HCT116 (cell line): ENCODE measurements at regions not wholly inside any gene's neighbourhood (a gene's known extent, or its start where the extent isn't known, plus 50 kb on each side); places are given as distances from the start of the nearest gene placed in this dataset.

Source experiments
- ATAC-seq: fragments of 200-7000 bp; cut with Tn5 transposase; 2 replicates; pipeline ENCODE4 v1.9.1; 2020; ENCODE audit warnings: mild to moderate bottlenecking, moderate library complexity
- BruUV-seq: library from RNA; stranded (reverse); fragments of 400-500 nt; replicated peaks from 2 replicates; lab custom pipeline; 2021; lab: Mats Ljungman, UMichigan
- CTCF ChIA-PET: fragments of 300-600 bp; sonication (Branson Sonifier 250); formaldehyde crosslinking; loops from one replicate; lab custom pipeline; 2021; ENCODE audit warnings: antibody characterized with exemption; lab: Charles Lee
- POLR2A ChIA-PET: fragments of 300-600, 350-600 bp; sonication (Branson Sonifier 250); formaldehyde crosslinking; loops from one replicate; lab custom pipeline; 2021; ENCODE audit warnings: antibody characterized with exemption; lab: Charles Lee
- RAD21 ChIA-PET, 2 experiments: fragments of 300-600 bp; sonication (Branson Sonifier 250); formaldehyde crosslinking; loops; one replicate each; lab custom pipeline; 2023; ENCODE audit warnings: low total read pairs in 2 of 2; ENCODE audit not compliant: uncharacterized antibody in 2 of 2, unreplicated experiment in 2 of 2, low non-redundant PET in 1 of 2; lab: Charles Lee
- DNase-seq: peaks from one replicate; pipeline ENCODE4 v3.0.0-alpha.2; 2010; ENCODE audit warnings: low read depth, low spot score
- H2AFZ ChIP-seq: fragments of 200-600 bp; shearing (Covaris generic), sonication (generic); 2 replicates; pipeline ENCODE4 v1.6.1; 2017; ENCODE audit warnings: low read depth, mixed run types, mixed read lengths, antibody characterized with exemption, low read length; ENCODE audit not compliant: poor library complexity, severe bottlenecking
- H3K27ac ChIP-seq: 2 replicates; pipeline ENCODE4 v1.5.1; 2012; ENCODE audit warnings: low read depth, low read length
- H3K27me3 ChIP-seq: fragments of 200-600 bp; sonication (generic); 2 replicates; pipeline ENCODE4 v1.6.1; 2016; ENCODE audit warnings: mixed run types, low read length, mixed read lengths; ENCODE audit not compliant: insufficient read depth
- H3K36me3 ChIP-seq, 2 experiments: fragments of 200-500 bp in 1 of 2; fragments of 200-600 bp in 1 of 2; sonication (Bioruptor generic) in 1 of 2; sonication (generic) in 1 of 2; 2 replicates each; pipeline versions ENCODE4 v1.5.1 to v1.6.1; 2014 to 2016; ENCODE audit warnings: low read length in 2 of 2, inconsistent platforms in 1 of 2, mixed read lengths in 1 of 2, mixed run types in 1 of 2; ENCODE audit not compliant: insufficient read depth in 2 of 2, control insufficient read depth in 1 of 2
- H3K4me1 ChIP-seq, 2 experiments: fragments of 200-600 bp in 1 of 2; sonication (generic) in 1 of 2; 2 replicates each; pipeline versions ENCODE4 v1.5.1 to v1.6.1; 2012 to 2017; ENCODE audit warnings: low read length in 2 of 2, inconsistent platforms in 1 of 2, mild to moderate bottlenecking in 1 of 2, mixed read lengths in 1 of 2, mixed run types in 1 of 2, moderate library complexity in 1 of 2; ENCODE audit not compliant: insufficient read depth in 2 of 2, control insufficient read depth in 1 of 2
- H3K4me2 ChIP-seq: fragments of 200-600 bp; sonication (generic); 2 replicates; pipeline ENCODE4 v1.6.1; 2017; ENCODE audit warnings: mixed run types, low read length, mixed read lengths
- H3K4me3 ChIP-seq, 2 experiments: fragments of 200-600 bp in 1 of 2; sonication (generic) in 1 of 2; replicated peaks in 1 of 2; 2 replicates each; pipeline ENCODE4 v1.5.1; 2011 to 2016; ENCODE audit warnings: low read length in 2 of 2, control low read depth in 1 of 2, low read depth in 1 of 2, mild to moderate bottlenecking in 1 of 2, mixed read lengths in 1 of 2, mixed run types in 1 of 2
- H3K79me2 ChIP-seq: fragments of 200-600 bp; sonication (generic); 2 replicates; pipeline ENCODE4 v1.6.1; 2017; ENCODE audit warnings: mild to moderate bottlenecking, mixed run types, low read length, moderate library complexity, mixed read lengths; ENCODE audit not compliant: insufficient read depth
- H3K9ac ChIP-seq: fragments of 200-600 bp; sonication (generic); 2 replicates; pipeline ENCODE4 v1.6.1; 2016; ENCODE audit warnings: low read length, mixed read lengths
- H3K9me2 ChIP-seq: fragments of 200-600 bp; sonication (generic), shearing (Covaris generic); 2 replicates; pipeline ENCODE4 v1.6.1; 2017; ENCODE audit warnings: mixed run types, mild to moderate bottlenecking, moderate library complexity; ENCODE audit not compliant: insufficient read depth
- H3K9me3 ChIP-seq, 2 experiments: fragments of 200-500 bp in 1 of 2; fragments of 200-600 bp in 1 of 2; sonication (Bioruptor generic) in 1 of 2; sonication (generic) in 1 of 2; 2 replicates each; pipeline ENCODE4 v1.6.1; 2014 to 2017; ENCODE audit warnings: low read length in 2 of 2, mixed read lengths in 2 of 2, inconsistent platforms in 1 of 2, low read depth in 1 of 2, mild to moderate bottlenecking in 1 of 2, mixed run types in 1 of 2, moderate library complexity in 1 of 2; ENCODE audit not compliant: control insufficient read depth in 1 of 2, insufficient read depth in 1 of 2
- H4K20me1 ChIP-seq: fragments of 200-600 bp; sonication (generic), shearing (Covaris generic); 2 replicates; pipeline ENCODE4 v1.6.1; 2017; ENCODE audit warnings: mixed run types, mild to moderate bottlenecking, moderate library complexity; ENCODE audit not compliant: insufficient read depth
- CEBPB ChIP-seq: IDR thresholded peaks from 2 replicates; pipeline ENCODE4 v1.6.1; 2012; ENCODE audit warnings: low read depth
- EGR1 ChIP-seq: IDR thresholded peaks from 2 replicates; pipeline ENCODE4 v1.6.1; 2012; ENCODE audit warnings: low read depth
- EZH2 ChIP-seq: fragments of 200-600 bp; sonication (generic); IDR thresholded peaks from 2 replicates; pipeline ENCODE4 v1.6.1; 2017; ENCODE audit warnings: antibody characterized with exemption, mixed run types
- FOSL1 ChIP-seq: IDR thresholded peaks from 2 replicates; pipeline ENCODE4 v1.6.1; 2012; ENCODE audit warnings: low read depth
- JUND ChIP-seq: IDR thresholded peaks from 2 replicates; pipeline ENCODE4 v1.6.1; 2012
- POLR2A ChIP-seq: IDR thresholded peaks from 2 replicates; pipeline ENCODE4 v1.7.0; 2011; ENCODE audit warnings: borderline replicate concordance; ENCODE audit not compliant: insufficient read depth, insufficient read length; ENCODE audit errors: extremely low read depth
- POLR2AphosphoS5 ChIP-seq: IDR thresholded peaks from 2 replicates; pipeline ENCODE4 v1.6.1; 2011; ENCODE audit warnings: mild to moderate bottlenecking, low read depth, low read length, moderate library complexity
- RAD21 ChIP-seq: IDR thresholded peaks from 2 replicates; pipeline ENCODE4 v1.6.1; 2012; ENCODE audit warnings: low read depth, mild to moderate bottlenecking
- SP1 ChIP-seq: IDR thresholded peaks from 2 replicates; pipeline ENCODE4 v1.6.1; 2012; ENCODE audit warnings: low read depth
- ZFX ChIP-seq: fragments of 450-650 bp; IDR thresholded peaks from 2 replicates; pipeline ENCODE4 v1.6.1; 2017
- intact Hi-C: fragments of 100-400 bp; cut with micrococcal nuclease; formaldehyde crosslinking; loops from 2 replicates; pipeline ENCODE4 v1.10.0; 2022
- TF ChIP-seq, protein P1 (sequence below): IDR thresholded peaks from 2 replicates; pipeline ENCODE4 v1.6.1; 2012
- TF ChIP-seq, protein P2 (sequence below), 3 experiments: fragments of 200-600 bp in 1 of 3; sonication (generic) in 1 of 3; IDR thresholded peaks in 2 of 3; conservative IDR thresholded peaks in 1 of 3; 2 replicates each; pipeline ENCODE4 v1.5.1; 2012 to 2017; ENCODE audit warnings: low read depth in 2 of 3, low read length in 2 of 3, antibody characterized with exemption in 1 of 3, borderline replicate concordance in 1 of 3, control low read depth in 1 of 3, mild to moderate bottlenecking in 1 of 3, mixed read lengths in 1 of 3, mixed run types in 1 of 3, moderate library complexity in 1 of 3; ENCODE audit not compliant: insufficient read depth in 1 of 3

GRCh38 chr16:85459529-85460251, 153.4 kb upstream of the GSE1 start:
- Histone ChIP-seq H3K9me3 (no peaks in the 10 kb centered on the region), H4K20me1 (no peaks in the 10 kb centered on the region)
- CTCF ChIA-PET, result no interaction called here

DNA sequence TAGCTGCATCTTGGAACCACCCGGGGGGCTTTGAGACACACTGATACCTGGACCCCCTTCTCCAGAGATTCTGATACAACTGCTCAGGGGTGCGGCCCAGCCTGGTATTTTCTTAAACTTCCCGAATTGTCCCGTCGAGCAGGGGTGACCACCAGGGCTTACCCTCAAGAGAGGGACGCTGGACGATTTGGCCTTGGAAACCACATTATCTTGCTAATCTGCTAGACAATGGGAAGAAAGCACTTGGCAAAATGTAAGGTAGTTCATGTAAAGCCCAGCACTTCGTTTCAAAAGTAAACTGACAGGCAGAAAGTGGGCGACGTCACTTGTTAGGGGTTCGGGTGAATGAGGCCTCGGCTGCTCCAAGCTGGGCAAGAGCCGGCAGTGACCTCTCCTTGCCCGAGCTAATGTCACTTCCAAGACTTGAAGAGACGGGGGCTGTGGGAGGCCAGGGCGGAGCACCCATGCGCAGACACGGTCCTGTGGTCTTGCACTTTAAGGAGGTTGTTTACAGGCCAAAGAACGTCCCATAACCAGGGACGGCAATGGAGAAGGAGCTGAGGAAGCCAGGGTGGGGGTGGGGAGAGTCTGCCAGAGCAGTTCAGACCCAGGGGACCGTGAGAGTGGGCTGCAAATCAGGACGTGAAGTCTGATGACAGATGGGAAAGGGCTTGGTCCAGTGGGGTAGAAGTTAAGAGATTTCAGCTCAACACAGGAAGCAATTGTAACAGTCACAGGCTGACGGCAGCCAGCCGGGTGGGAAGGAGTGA, 152.7 kb upstream of the GSE1 start:
- ChIA-PET RAD21 (no interaction called here), POLR2A (no interaction called here), CTCF (no interaction called here)
- Histone ChIP-seq H3K79me2 (no peaks in the 10 kb centered on the region), H3K9me2 (no peaks in the 10 kb centered on the region), H3K9ac (no peak overlapping the region), H3K27me3 (peaks cover 8% of the 10 kb centered on the region; the same call in 1 of the 2 replicates), H3K36me3 (no peaks in the 10 kb centered on the region), H3K4me1 (peaks cover 2 to 17% of the 10 kb centered on the region in 2 experiments; a peak in 3 of 4 replicates), H3K4me3 (no peak overlapping the region), H2AFZ (no peak overlapping the region), H3K27ac (no peak overlapping the region), H3K4me2 (no peak overlapping the region), H4K20me1 (no peaks in the 10 kb centered on the region), H3K9me3 (no peaks in the 10 kb centered on the region)
- ATAC-seq (no peak), DNase-seq (no peak)
- BruUV-seq, result no TSS peak
- intact Hi-C loops, result no loop called here
- TF ChIP-seq, protein P1, sequence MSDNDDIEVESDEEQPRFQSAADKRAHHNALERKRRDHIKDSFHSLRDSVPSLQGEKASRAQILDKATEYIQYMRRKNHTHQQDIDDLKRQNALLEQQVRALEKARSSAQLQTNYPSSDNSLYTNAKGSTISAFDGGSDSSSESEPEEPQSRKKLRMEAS, result no peak
- TF ChIP-seq JUND (no peak), RAD21 (no peak), EGR1 (no peak), ZFX (no peak), FOSL1 (no peak), POLR2AphosphoS5 (no peak)
- TF ChIP-seq, protein P2, sequence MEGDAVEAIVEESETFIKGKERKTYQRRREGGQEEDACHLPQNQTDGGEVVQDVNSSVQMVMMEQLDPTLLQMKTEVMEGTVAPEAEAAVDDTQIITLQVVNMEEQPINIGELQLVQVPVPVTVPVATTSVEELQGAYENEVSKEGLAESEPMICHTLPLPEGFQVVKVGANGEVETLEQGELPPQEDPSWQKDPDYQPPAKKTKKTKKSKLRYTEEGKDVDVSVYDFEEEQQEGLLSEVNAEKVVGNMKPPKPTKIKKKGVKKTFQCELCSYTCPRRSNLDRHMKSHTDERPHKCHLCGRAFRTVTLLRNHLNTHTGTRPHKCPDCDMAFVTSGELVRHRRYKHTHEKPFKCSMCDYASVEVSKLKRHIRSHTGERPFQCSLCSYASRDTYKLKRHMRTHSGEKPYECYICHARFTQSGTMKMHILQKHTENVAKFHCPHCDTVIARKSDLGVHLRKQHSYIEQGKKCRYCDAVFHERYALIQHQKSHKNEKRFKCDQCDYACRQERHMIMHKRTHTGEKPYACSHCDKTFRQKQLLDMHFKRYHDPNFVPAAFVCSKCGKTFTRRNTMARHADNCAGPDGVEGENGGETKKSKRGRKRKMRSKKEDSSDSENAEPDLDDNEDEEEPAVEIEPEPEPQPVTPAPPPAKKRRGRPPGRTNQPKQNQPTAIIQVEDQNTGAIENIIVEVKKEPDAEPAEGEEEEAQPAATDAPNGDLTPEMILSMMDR (IDR thresholded peaks at IDR 0.05 in 2 of 3, conservative IDR thresholded peaks at IDR 0.05 in 1 of 3; ENCODE audit: borderline replicate concordance in 1 of 3, insufficient read depth in 1 of 3, low read depth in 2 of 3, low read length in 2 of 3), result no peak
- TF ChIP-seq, all 23 proteins: peak for 0

More at GRCh38 chr16:85459529-85460251, 153.4 kb upstream of the GSE1 start:
- intact Hi-C loops, result no loop called here
- POLR2A ChIA-PET, result no interaction called here
- Histone ChIP-seq H3K36me3 (no peaks in the 10 kb centered on the region), H3K79me2 (no peaks in the 10 kb centered on the region), H3K27me3 (peaks cover 8% of the 10 kb centered on the region; the same call in 1 of the 2 replicates), H3K4me1 (peaks cover 2 to 17% of the 10 kb centered on the region in 2 experiments; a peak in 3 of 4 replicates), H3K9ac (no peak overlapping the region), H2AFZ (no peak overlapping the region), H3K9me2 (no peaks in the 10 kb centered on the region), H3K27ac (no peak overlapping the region), H3K4me3 (no peak overlapping the region), H3K4me2 (no peak overlapping the region)
- no peak for TF ChIP-seq POLR2A
- TF ChIP-seq EZH2, result no peak
- no peak for TF ChIP-seq SP1
- no peak for TF ChIP-seq CEBPB
- no peak for ATAC-seq
- no peak for DNase-seq
- BruUV-seq, result no TSS peak
- RAD21 ChIA-PET, result no interaction called here
